ENCODE measurements at regions not wholly inside any gene's neighbourhood (a gene's known extent, or its start where the extent isn't known, plus 50 kb on each side); places are given as distances from the start of the nearest gene placed in this dataset.

DNA sequence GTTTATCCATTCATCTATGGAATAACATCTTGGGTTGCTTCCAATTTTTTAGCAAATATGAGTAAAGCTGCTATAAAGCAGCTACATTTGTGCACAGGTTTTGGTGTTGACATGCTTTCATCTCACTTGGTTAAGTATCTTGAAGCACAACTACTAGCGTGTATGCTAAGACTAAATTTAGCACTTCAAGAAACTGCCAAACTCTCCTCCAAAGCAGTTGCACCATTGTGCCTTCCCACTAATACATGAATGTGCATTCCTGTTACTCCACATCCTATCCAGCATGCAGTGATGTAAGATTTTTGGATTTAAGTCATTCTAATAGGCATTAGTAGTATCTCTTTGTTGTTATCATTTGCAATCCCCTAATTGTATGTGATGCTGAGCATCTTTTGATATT, 230.7 kb downstream of the KCNA4 start:
- H3K4me3 ChIP-seq (ENCODE audit: low read depth, low read length): no peak overlapping the region
- DNase-seq (ENCODE audit: low read depth): no peak

- H3K4me3 ChIP-seq (ENCODE audit: low read depth, low read length): no peak overlapping the region
- DNase-seq (ENCODE audit: low read depth): no peak
Observed at GRCh38 chr11:29783506-29783905, 233.3 kb downstream of the KCNA4 start.

GRCh38 chr11:29782447-29782846, 234.4 kb downstream of the KCNA4 start:
- no peak overlapping the region for H3K4me3 ChIP-seq (ENCODE audit: low read depth, low read length)
- DNase-seq (ENCODE audit: low read depth): no peak

DNA sequence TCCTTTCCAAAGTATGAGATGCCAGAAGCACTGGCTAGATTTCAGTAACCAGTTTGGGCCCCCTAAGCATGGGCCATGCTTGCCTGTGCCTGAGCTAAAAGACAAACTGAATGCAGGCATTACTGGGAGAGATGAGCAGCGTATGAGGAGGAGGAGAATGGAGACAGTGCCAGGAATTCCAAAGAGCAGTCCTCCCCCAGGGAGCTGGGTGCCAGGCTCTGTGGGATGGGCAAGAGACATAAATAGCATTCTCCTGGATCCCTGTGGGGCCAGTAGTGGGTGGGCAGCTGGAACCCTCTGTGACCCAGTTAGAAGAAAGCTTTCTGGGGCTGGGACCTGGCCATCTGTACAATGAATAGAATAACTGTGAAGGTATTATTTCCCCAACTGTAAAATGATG, 235.6 kb downstream of the KCNA4 start:
- H3K4me3 ChIP-seq (ENCODE audit: low read depth, low read length): no peak overlapping the region

DNA sequence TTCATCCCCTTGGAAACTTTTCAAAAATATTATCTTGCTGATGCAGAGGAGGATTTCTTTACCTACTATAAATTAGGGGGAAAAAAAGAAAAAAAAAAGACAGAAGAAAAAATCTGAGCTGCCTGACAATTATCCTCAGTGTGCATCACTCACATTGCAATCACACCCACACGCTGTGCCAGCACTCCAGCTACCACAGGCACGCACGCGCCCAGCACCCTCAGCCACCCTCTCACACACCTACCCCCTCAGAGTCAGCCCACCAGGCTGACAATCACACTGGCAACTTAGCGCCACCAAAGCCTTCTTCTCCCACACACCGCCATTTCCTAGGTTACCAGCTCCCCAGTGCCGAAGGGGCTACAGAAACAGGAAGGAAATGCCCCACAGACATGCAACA, 236.1 kb downstream of the KCNA4 start:
- no peak for DNase-seq (ENCODE audit: low read depth)
- H3K4me3 ChIP-seq (ENCODE audit: low read depth, low read length): no peak overlapping the region

More for the DNA sequence above, 235.6 kb downstream of the KCNA4 start:
- no peak for DNase-seq (ENCODE audit: low read depth)

DNA sequence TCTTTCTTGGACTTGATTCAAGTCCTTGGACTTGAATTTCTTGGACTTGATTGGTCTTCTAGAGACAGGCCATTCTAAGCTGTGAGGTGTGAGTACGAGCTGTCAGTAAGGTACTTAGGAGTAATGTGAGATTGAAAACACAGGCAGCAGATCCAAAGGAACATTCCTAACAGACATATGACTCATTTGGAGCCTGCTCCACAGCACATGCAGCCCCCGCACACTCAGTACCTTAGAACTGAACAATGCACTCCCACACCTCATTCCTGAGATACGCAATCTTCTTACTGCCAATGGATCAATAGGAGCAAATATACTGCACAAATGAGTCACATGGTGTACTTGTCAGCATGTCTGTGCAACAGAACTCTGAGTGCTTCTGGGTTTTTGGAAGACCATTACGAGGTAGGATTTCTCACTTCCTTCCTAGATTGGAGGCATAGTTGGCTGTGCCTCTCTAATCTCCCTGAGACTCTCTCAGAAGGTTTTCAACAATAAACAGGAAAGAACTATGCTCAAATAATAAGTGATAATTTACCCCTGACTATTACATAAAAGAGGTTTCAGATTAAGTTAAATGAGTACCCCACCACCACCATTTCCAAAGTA, 243.1 kb downstream of the KCNA4 start:
- DNase-seq (ENCODE audit: low read depth): peak; percentile 93

GRCh38 chr11:29756871-29757270, 260.0 kb downstream of the KCNA4 start:
- DNase-seq (ENCODE audit: low read depth): no peak
- H3K4me3 ChIP-seq (ENCODE audit: low read depth, low read length): no peak overlapping the region

More for the DNA sequence above, 243.1 kb downstream of the KCNA4 start:
- no peak overlapping the region for H3K4me3 ChIP-seq (ENCODE audit: low read depth, low read length)

DNA sequence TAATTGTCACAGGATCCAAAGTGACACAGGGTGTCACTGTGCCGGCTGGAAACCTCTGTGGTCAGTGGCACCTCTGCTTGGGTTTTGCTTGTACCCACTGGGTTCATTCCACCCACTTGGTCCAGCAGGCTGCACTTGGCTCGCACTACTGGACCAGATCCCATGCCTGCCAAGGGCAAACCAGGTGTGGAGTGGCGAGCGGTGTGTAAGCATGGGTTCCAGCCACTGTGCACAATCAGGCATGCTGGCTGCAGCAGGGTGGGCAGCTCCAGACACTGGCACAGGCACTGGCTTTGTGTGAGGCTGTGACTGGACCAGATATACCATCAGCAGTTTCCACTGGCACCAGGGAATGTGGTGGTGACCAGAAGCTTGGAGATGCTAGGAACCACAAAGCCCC, 261.4 kb downstream of the KCNA4 start:
- no peak for DNase-seq (ENCODE audit: low read depth)
- H3K4me3 ChIP-seq (ENCODE audit: low read depth, low read length): no peak overlapping the region

- no peak for DNase-seq (ENCODE audit: low read depth)
Observed at GRCh38 chr11:29751618-29752017, 265.2 kb downstream of the KCNA4 start.

GRCh38 chr11:29750392-29750791, 266.4 kb downstream of the KCNA4 start:
- no peak for DNase-seq (ENCODE audit: low read depth)
- H3K4me3 ChIP-seq (ENCODE audit: low read depth, low read length): no peak overlapping the region

More at GRCh38 chr11:29751618-29752017, 265.2 kb downstream of the KCNA4 start:
- no peak overlapping the region for H3K4me3 ChIP-seq (ENCODE audit: low read depth, low read length)

- DNase-seq (ENCODE audit: low read depth): no peak
- no peak overlapping the region for H3K4me3 ChIP-seq (ENCODE audit: low read depth, low read length)
Observed at GRCh38 chr11:29734287-29734686, 282.5 kb downstream of the KCNA4 start.

GRCh38 chr11:29713831-29714320, 303.0 kb downstream of the KCNA4 start:
- no peak overlapping the region for H3K4me3 ChIP-seq (ENCODE audit: low read depth, low read length)
- DNase-seq (ENCODE audit: low read depth): no peak

- no peak for DNase-seq (ENCODE audit: low read depth)
- no peak overlapping the region for H3K4me3 ChIP-seq (ENCODE audit: low read depth, low read length)
Observed at GRCh38 chr11:29712616-29713015, 304.2 kb downstream of the KCNA4 start.

DNA sequence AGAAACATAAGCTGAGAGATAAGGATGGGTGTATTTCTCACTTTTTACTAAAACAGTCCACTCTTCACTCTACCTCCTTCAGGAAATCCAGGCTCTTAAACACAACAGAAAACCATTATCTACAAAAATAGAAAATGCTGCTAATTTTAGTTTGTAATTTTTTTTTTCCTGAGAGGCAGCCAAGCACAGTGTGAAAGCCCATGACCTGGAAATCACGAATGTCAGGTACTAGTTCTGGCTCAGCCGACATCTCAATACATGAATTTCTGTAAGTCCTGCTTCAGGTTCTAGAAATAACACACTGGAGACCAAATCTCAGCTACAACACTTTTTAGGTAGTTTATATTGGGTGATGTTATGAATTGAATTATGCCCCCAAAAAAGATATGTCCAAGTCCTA, 308.9 kb downstream of the KCNA4 start:
- no peak overlapping the region for H3K4me3 ChIP-seq (ENCODE audit: low read depth, low read length)
- DNase-seq (ENCODE audit: low read depth): no peak

DNA sequence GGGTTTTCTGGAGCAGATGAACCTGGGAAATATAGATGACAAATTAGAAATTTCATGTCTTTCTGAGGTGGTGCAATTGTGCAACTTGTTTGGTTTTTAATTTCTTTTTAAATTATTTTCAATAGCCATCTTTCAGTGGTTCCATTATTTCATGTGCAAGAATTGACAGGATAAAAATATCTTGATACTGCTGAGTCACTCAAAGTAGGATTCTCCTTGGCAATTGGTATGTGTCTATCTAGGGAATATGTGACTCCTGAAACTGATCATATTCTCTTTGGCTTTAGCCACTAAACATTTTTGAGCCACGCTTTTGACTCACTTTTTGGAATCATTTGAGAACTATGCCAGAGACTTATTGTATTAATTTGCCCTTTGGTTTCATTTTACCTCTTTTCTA, 331.5 kb downstream of the KCNA4 start:
- DNase-seq (ENCODE audit: low read depth): no peak
- no peak overlapping the region for H3K4me3 ChIP-seq (ENCODE audit: low read depth, low read length)

DNA sequence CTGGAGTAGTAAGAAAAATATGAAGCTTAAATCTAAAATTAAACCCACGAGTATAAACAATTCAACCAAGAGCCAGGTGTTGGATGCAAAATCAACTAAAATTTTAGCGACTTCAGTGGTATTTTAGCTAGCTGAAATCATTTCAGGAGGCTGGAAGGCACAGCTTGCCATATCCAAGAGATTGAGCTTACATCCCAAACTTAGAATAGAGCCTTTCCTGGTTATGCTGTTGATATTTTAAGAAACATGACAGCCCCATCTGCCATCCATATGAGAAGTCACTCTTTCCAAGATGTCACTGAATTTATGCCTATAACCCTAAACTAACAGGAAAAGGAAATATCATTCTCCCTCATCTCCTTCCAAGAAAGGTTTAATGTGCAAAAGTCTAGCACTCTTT, 334.0 kb downstream of the KCNA4 start:
- H3K4me3 ChIP-seq (ENCODE audit: low read depth, low read length): no peak overlapping the region
- no peak for DNase-seq (ENCODE audit: low read depth)

GRCh38 chr11:29679996-29680395, 336.8 kb downstream of the KCNA4 start:
- H3K4me3 ChIP-seq (ENCODE audit: low read depth, low read length): no peak overlapping the region
- DNase-seq (ENCODE audit: low read depth): no peak

DNA sequence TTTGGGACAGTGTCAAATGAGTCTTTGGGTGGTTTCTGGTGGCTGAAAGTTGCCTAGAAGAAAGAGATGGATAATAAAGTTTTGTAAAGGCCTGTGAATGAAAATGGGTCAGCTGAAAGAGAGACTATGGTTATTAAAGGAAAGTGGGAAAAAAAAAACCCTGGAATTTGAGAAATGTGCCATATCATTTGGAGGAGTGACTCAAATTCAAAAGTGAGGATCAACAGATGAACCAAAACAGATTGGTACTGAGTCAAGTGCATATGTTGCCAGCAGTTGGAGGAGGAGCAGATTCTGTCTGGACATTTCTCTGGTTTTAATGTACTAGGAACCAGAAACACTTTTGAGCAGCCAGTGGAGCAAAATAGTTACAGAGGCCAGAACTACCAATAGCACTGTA, 339.8 kb downstream of the KCNA4 start:
- DNase-seq (ENCODE audit: low read depth): no peak
- no peak overlapping the region for H3K4me3 ChIP-seq (ENCODE audit: low read depth, low read length)

- no peak overlapping the region for H3K4me3 ChIP-seq (ENCODE audit: low read depth, low read length)
- DNase-seq (ENCODE audit: low read depth): no peak
Observed at GRCh38 chr11:29669310-29669709, 347.5 kb downstream of the KCNA4 start.

DNA sequence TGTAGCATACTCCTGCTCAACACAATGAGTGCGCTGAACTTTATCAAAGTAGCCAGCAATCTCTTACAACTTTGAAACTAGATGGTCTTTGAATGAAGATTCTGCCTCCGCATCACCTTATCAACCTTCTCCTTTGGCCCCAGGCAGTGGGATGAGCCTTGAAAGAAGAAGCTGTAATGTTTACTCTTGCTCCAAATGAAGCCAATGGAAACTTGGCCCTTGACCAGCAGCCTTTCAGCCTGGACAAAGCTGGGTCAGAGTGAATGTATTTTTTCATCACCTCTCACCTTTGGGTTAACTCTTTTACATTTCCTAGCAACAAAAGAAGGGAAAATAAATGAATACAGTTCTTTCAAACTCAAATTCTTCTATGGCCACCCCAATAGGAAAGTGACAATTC, 359.1 kb downstream of the KCNA4 start:
- DNase-seq (ENCODE audit: low read depth): no peak
- no peak overlapping the region for H3K4me3 ChIP-seq (ENCODE audit: low read depth, low read length)

GRCh38 chr11:29656597-29656996, 360.2 kb downstream of the KCNA4 start:
- H3K4me3 ChIP-seq (ENCODE audit: low read depth, low read length): no peak overlapping the region
- DNase-seq (ENCODE audit: low read depth): no peak

GRCh38 chr11:29645373-29645772, 371.5 kb downstream of the KCNA4 start:
- DNase-seq (ENCODE audit: low read depth): no peak
- H3K4me3 ChIP-seq (ENCODE audit: low read depth, low read length): no peak overlapping the region

Data from skeletal muscle cell (primary cell).